NOMO-1 treated with dmso at 0.1 percent for 144 hours (cell line): ENCODE measurements at regions not wholly inside any gene's neighbourhood (a gene's known extent, or its start where the extent isn't known, plus 50 kb on each side); places are given as distances from the start of the nearest gene placed in this dataset.
"Not testable (repeated sequence)": the region's sequence is repeated elsewhere in the genome, so short reads cannot be mapped to it uniquely, and the experiment has no call there.

Experiments
- DNase-seq: peaks from one replicate; lab custom pipeline; 2025; ENCODE audit not compliant: unreplicated experiment; lab: John Stamatoyannopoulos, UW

DNA sequence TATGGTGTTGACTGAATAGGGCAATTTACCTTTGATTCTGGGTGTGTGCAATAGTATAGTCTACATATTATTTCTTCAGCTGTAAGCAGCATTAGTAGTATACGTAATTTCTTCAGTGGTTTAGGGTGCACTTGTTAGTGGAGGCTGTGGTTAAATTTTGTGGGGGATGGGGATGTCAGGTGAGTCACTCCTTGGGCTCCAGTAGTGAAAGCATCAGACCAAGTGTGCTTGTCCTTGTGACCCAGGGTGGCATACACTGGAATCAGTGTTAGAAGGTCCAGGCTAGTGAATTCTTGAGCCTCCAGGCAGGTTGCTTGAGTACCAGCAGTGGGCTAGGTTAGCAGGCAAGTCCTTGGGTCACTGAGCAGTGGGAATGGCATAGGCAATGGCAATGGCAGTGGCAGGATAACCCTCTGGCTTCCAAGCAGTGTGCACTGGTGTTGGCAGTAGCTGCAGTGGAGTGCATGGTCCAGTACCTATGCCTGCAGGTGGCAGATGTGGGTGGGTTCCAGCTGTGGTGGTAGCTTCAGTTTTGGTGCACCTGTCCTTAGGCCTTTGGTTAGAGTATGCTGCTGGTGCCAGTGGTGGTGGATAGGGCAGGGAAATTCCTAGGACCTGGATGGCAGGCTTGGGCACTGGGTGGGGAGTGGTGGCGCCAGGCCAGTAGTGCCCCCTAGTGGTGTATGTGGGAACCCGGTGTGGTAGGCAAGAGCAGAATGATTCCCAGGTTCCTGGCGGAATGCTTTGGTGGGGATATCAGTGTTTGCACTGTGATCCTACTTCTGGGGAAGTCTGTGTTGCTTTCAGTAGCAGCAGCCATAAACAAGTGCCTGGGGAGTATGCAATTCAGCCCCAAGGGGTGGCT lies 531.0 kb downstream of the SMARCA1 start:
- DNase-seq: no peak

DNA sequence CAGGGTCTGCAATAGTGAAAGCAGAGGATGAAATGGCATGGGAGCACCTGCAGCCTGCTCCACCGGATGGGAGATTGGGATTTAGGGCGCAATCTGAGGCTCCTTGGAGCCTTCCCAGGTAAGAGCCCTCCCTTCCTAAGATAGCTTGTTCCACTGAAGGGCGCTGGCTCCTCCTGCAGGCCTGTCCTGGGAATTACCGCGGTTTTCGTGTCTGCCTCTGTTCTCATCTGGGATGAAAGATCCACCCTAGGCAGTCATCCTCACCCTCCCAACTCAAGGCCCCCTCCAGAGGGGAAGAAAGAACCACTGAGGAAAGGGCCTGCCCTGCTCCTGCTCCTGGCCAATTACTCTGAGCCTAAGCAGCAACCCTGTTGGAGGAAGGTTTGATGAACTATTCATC lies 547.5 kb downstream of the SMARCA1 start:
- no peak for DNase-seq

DNA sequence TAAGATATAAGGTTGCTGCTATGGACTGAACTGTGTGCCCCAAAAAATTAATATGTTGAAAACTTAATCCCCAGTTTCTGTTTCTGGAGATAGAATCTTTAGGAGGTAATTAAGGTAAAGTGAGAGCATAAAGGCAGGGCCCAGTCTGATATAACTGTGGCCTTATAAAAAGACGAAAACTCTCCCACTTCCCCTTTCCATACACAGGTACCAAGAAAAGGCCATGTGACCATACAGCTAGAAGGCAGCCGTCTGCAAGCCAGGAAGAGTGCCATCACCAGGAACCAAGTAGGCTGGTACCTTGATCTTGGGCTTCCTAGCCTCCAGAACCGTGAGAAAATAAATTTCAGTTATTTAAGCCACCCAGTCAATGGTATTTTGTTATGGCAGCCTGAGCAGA lies 550.3 kb downstream of the SMARCA1 start:
- DNase-seq: no peak

DNA sequence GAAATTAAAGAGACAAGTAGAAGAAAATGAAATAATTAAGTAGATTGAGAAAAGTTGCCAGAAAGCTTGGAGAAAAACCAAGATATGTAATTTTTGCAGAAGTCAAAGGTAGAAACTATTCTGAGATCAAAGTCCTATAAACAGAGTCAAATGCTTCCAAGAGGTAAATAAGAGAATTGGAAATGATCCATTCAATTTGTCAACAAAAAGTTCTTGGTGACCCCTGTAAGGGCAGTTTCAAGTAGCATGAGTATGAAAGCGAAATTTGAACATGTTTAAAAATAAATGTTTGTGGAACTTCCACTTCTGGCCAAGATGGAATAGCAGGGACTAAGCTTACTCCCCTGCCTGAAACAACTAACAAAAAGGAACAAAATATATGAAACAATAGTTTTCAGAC lies 562.0 kb downstream of the SMARCA1 start:
- no peak for DNase-seq

DNA sequence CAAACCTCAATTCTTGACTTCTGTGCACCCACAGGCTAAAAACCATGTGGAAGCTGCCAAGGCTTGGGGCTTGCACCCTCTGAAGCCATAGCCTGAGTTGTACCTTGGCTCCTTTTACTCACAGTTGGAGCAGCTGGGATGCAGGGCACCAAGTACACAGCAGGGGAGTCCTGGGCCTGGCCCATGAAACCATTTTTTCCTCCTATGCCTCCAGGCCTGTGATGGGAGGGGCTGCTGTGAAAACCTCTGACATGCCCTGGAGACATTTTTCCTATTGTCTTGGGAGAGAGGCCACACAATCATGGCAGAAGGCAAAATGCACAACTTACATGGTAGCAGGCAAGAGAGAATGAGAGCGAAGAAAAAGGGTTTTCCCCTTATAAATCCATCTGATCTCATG lies 568.6 kb downstream of the SMARCA1 start:
- not testable (repeated sequence) for DNase-seq

DNA sequence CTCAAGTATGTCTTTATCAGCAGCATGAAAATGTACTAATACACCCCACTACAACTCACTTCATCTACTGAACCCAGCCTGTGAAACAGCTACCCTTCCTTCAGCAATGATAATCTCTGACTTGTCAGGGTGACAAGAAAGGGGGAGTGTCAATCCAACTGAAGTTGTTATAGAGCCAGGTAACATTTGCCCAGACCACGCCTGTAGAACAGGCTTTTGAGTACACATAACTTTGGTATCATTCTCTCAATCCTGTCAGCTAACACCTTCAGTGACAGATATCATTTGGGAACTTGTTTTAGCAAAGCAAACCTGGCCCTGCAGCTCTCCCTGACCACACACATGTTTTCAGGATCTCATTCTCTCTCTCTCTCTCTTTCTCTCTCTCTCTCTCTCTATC lies 592.2 kb downstream of the SMARCA1 start:
- DNase-seq: no peak

DNA sequence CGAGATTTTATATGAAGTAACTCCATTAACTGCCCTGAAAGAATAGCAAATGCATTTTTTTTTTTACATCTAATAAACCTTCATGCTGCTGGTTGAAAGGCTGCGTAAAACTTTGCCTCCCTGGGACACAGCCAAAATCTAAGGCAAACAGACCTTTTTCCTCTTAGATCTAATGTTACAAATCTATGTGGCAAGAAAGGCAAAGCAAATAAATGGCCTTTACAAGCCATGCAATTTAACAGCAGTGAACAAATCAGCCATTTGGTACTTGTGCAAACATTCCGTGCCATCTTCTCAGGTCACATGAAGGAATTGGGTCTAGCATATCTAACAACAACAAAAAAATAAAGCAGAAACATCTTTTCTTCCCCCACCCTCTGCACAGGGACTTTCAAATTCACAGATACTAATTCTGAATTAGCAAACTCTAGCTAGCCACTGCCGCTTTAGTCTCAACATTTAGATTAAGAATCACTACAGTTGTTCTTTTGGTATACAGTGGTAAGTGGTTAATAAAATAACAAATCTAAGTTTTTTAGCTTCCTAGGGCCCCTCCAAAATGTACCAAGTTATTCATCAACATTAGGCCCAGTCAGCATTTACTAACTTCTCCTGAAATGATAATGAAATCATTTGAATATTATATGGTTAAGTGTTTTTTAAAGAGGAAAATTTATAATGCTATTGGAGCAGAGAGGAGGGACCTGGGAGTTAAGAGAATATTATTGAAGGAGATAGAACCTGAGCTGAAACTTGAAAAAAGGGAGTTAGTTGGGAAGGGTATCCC lies 593.8 kb downstream of the SMARCA1 start:
- DNase-seq: no peak

DNA sequence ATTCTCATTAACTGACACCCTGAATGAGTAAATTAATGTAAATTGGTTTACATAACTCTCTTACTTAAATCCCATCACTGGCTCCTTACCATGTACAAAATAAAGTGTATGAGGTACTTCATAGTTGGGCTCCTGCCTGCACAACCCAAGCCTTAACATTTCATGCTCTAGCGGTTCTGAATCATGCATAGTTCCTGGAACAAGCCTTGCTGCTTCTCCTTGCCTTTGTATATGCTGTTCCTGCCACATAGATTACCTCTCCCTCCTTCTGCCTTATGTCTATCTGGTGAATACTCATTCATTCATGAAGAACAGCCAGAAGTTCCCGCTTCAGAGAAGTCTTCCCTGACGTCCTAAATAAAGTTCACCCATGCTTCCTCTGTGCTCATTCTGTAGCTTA lies 594.7 kb downstream of the SMARCA1 start:
- no peak for DNase-seq

DNA sequence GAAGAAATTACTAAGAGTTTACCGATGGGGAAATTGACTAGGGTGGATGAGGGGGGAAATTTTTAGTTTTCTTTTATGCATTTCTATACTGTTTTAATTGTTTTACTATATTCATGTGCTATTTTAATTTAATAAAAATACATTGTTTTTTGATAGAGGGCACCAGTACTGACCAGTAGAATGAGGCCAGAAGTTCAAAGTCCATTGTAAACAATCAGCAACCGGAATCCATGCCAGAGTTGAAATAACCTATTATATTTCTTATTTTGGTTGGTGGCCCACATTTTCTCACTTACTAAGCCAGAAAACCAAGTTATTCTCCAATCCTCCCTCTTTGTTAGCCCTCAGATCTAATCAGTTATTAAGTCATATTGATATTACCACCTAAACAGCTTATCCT lies 595.9 kb downstream of the SMARCA1 start:
- DNase-seq: no peak

DNA sequence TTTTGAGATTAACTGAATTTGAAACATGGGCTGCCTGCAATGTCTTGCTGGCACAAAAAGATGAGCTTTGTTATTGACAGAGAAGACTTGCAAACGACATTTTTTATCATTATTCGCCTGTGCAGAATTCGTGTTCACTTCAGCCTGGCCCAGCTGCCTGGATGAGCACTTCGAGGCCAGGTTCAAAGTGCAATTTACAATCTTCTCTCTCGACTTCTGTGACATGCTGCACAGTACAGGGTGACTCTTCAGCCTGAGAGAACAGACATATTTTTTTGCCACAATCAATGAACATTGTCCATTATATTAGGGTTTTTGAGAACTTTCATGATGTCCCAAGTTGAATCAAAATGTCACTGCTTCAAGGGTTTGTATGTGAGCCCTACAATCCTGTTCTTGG lies 616.5 kb downstream of the SMARCA1 start:
- no peak for DNase-seq

DNA sequence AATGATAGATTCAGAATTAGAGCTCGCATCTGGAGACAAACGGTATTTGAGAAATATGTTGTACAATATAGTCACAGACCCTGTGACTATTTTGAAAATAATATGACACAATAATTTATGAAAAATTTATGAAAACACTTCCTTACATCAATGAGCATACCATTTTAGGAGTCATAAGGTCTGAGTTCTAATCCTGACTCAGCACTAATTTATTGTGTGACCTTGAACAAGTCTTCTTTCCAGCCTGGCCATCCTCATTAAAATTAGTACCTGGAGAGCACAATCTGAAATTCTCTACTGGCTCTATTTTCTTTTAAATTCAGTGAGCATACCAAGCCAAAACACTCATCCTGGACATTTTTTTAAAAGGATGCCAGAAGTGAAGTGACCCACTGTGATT lies 622.3 kb downstream of the SMARCA1 start:
- no peak for DNase-seq

DNA sequence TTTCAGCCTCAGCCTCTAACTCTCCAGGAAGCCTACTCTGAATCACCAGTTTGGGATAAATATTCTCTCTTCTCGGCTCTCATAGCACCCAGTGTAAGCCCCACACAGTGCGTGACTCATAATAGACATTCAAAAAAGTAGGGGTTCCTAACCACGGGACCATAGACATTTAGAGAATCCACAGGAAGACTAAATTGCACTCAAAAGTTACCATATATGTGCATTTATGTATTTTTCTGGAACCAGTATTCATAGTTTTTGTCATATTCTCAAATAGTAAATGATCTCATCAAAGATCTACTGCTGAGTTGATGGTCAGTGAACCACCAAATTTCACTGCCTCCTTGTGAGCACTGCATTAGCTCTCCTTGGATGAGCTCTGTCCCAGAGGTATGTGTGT lies 625.7 kb downstream of the SMARCA1 start:
- DNase-seq: no peak

DNA sequence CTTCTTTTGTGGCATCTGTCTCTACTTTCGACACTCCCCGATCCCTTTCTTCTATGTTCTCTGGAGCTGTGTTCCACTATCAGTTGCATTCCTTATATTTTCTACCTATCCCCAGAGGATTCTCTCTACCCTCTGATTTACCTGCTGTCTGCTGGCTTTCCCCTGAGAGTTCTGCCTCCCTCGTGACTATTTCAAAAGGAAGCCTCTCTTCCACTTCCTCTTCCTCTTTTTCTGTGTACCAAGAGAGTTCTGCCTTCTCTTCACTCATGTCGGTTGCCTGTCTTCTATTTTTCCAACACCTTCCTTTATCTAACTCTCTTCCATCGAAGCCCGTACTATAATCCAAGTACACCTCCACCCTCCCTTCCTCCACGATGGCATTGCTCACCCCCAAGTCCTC lies 631.7 kb downstream of the SMARCA1 start:
- peak; percentile 1 for DNase-seq

DNA sequence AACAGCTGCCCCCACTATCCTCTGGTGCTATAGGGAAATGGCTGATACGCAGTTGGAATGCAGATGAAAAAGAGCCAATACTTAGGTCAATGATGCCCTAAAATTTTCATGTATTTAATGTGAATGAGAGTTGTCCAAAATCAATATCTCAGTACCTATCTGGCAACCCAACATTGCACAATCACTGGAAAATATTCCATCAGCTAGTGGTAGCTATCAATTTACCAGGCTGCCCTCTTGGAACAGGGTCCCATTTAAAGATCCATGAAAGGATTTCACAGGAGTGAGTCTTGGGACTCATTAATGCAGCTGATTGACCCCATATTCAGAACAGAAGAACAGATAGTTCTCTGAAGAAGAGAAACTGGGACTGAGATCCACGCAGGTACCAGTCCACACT lies 638.9 kb downstream of the SMARCA1 start:
- no peak for DNase-seq

DNA sequence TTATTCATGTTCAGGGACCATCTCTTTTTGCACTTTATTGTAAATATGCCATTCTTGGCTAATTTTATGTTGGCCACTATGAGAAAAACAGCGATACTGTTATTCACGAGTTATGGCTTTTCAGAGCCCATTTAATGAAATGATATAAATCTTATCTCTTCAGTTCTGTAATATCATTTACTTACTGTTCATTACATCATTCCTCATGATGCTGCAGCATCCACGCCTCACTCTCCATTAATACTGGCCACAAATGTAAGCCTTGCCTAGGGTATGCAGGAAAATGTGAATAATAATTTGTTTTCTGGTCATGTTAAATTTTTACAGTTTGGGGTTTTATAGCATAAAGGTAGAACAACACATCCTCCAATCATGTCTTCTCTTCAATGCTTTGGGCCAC lies 639.6 kb downstream of the SMARCA1 start:
- no peak for DNase-seq

DNA sequence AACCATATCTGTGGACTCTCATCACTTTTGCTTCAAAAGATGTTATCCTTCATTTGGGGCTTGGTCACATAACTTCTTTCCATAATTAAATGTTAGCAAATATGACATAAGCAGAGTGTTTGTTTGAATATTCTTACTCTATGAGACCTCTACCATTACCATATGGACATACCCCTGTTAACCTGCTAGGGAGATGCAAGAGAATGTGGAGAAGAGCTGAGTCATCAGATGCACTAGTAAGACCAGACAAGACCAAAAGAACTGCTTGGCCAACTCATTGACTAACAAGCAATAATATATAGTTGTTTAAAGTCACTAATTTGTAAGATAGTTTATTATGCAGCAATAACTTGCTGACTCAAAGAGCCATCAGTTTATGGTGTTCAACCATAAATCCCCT lies 652.9 kb downstream of the SMARCA1 start:
- DNase-seq: no peak

DNA sequence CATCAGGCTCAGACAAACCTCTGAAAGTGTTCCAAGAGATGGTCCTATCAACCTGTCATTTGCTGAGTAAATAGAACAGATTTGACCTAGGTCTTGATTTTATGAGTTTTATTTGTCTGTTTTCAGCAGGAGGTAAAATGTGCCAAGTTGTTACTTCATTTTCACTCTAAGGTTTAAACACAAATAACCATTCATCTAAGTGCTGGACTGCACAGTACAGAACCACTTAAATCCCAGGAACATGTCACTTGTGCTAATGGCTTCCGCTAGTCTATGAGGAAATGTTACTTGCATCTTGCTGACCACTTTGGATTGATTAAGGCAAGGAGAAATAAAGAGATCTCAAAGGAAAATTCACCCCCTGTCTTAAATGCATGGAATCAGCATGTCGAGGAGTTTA lies 660.7 kb downstream of the SMARCA1 start:
- no peak for DNase-seq

DNA sequence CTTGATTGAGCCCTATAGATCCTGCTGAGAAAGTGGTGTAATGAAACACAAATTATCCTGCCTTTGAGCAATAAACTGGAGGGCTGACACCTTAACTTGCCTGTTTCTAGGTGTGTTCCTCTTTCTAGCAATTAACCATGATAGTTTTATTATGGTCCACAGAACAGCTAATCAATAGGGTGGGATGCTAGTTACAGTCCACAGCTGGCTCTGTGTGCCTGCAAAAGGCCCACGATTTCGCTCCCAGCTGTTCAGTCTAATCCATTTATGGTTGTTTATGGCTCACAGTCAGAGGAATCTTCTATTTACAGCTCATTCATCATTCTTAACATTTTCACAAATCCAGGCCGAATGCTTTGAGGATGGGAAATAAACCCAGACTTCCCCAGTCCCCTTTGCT lies 674.9 kb downstream of the SMARCA1 start:
- DNase-seq: no peak

DNA sequence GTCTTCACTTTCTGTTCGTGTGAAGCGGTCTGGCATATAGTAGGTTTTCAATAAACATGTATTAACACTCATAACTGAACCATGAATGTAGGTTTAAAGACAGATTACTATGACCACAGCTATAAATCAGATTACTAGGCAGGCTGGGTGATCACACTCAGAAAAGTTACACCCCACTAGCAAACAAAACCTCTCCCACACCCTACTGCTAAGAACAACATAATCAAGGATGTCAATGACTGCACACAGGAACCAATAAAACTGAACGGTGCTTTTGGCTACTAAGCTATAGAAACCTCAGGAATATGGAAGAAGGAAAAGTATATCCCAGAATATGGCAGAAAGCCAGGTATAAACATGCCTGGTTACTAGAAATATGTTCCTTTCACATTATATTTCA lies 676.9 kb downstream of the SMARCA1 start:
- no peak for DNase-seq

DNA sequence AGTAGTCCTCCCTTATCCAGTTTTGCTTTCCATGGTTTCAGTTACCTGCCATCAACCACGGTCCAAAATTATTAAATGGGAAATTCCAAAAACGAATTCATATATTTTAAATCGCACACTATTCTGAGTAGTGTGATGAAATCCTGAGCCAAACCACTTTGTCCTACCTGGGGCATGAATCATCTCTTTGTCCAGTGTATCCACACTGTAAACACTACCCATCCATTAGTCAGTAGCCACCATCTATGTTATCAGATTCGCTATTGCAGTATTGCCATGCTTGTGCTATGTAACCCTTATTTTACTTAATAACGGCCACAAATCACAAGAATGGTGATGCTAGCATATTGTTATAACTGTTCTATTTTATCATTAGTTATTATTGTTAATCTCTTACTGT lies 704.6 kb downstream of the SMARCA1 start:
- DNase-seq: no peak

DNA sequence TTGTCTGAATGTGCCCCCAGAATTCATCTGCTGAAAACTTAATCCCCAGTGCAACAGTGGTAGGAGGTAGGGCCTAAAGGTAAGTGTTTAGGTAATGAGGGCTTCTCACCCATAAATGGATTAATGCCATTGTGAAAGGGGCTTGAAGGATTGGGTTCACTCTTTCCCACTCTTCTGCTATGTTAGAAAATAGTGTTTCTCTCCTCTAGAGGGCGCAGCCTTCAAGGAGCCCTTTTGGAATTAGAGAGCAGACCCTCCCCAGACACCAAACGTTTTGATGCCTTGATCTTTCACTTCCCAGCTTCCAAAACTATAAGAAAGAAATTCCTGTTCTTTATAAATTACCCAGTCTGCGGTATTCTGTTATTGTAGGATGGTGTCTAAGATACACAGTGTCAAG lies 706.4 kb downstream of the SMARCA1 start:
- no peak for DNase-seq

DNA sequence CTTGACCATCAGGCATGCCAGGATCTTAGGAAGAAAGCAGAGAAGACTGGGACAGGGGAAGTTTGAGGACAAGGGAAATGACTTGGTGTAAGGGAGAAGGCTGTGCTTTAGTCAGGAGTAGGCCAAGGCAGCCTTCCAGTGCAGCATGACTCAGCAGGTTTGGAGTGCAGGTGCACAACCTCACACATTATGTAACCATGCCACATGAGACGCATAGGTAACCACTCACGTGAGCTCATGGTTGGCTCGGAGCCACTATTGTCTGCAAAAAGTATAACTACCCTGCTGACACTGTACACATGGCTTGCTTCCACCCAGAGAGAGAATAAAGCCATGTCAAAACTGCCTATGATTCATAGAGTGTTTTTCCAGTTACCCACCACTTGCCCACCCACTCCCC lies 715.9 kb downstream of the SMARCA1 start:
- DNase-seq: no peak
